ENCODE measurements at regions not wholly inside any gene's neighbourhood (a gene's known extent, or its start where the extent isn't known, plus 50 kb on each side); places are given as distances from the start of the nearest gene placed in this dataset.
A peak's percentile ranks its signal among the peaks of the same experiment; 100 is the strongest.
"Not testable (repeated sequence)": the region's sequence is repeated elsewhere in the genome, so short reads cannot be mapped to it uniquely, and the experiment has no call there.

- H3K4me1 Mint-ChIP-seq (ENCODE audit: low read depth, unreplicated experiment); CTCF ChIA-PET; H3K4me3 Mint-ChIP-seq (ENCODE audit: low read depth, unreplicated experiment); intact Hi-C loops (cut with micrococcal nuclease; ENCODE audit: unreplicated experiment); BruUV-seq (replicated peaks); H3K27ac Mint-ChIP-seq (ENCODE audit: unreplicated experiment); H3K27me3 Mint-ChIP-seq (ENCODE audit: unreplicated experiment); H3K9me3 Mint-ChIP-seq (ENCODE audit: low read depth, unreplicated experiment); H3K36me3 Mint-ChIP-seq (ENCODE audit: insufficient read depth, unreplicated experiment): not testable (repeated sequence)
- peak; percentile 75 for DNase-seq
- TF ChIP-seq CTCF (IDR thresholded peaks at IDR 0.05; ENCODE audit: unreplicated experiment), result peak; percentile 27
Measured at GRCh38 chr1:146448212-146448876, 219.5 kb upstream of the NOTCH2NLA start.

- BruUV-seq (replicated peaks); intact Hi-C loops (cut with micrococcal nuclease; ENCODE audit: unreplicated experiment); H3K27ac Mint-ChIP-seq (ENCODE audit: unreplicated experiment); H3K27me3 Mint-ChIP-seq (ENCODE audit: unreplicated experiment); H3K4me3 Mint-ChIP-seq (ENCODE audit: low read depth, unreplicated experiment); H3K36me3 Mint-ChIP-seq (ENCODE audit: insufficient read depth, unreplicated experiment); H3K4me1 Mint-ChIP-seq (ENCODE audit: low read depth, unreplicated experiment); CTCF ChIA-PET; H3K9me3 Mint-ChIP-seq (ENCODE audit: low read depth, unreplicated experiment): not testable (repeated sequence)
- peak; percentile 17 for DNase-seq
Measured at GRCh38 chr1:146443871-146444222, 215.0 kb upstream of the NOTCH2NLA start.

GRCh38 chr1:146443088-146443870, 214.5 kb upstream of the NOTCH2NLA start:
- H3K27me3 Mint-ChIP-seq (ENCODE audit: unreplicated experiment); H3K4me3 Mint-ChIP-seq (ENCODE audit: low read depth, unreplicated experiment); DNase-seq; intact Hi-C loops (cut with micrococcal nuclease; ENCODE audit: unreplicated experiment); BruUV-seq (replicated peaks); H3K9me3 Mint-ChIP-seq (ENCODE audit: low read depth, unreplicated experiment); H3K27ac Mint-ChIP-seq (ENCODE audit: unreplicated experiment); H3K4me1 Mint-ChIP-seq (ENCODE audit: low read depth, unreplicated experiment); CTCF ChIA-PET; H3K36me3 Mint-ChIP-seq (ENCODE audit: insufficient read depth, unreplicated experiment): not testable (repeated sequence)

GRCh38 chr1:146438543-146438942, 209.7 kb upstream of the NOTCH2NLA start:
- DNase-seq; CTCF ChIA-PET; H3K9me3 Mint-ChIP-seq (ENCODE audit: low read depth, unreplicated experiment); H3K4me1 Mint-ChIP-seq (ENCODE audit: low read depth, unreplicated experiment); H3K27ac Mint-ChIP-seq (ENCODE audit: unreplicated experiment); BruUV-seq (replicated peaks); H3K27me3 Mint-ChIP-seq (ENCODE audit: unreplicated experiment); H3K36me3 Mint-ChIP-seq (ENCODE audit: insufficient read depth, unreplicated experiment); intact Hi-C loops (cut with micrococcal nuclease; ENCODE audit: unreplicated experiment); H3K4me3 Mint-ChIP-seq (ENCODE audit: low read depth, unreplicated experiment): not testable (repeated sequence)

- H3K9me3 Mint-ChIP-seq (ENCODE audit: low read depth, unreplicated experiment); H3K27me3 Mint-ChIP-seq (ENCODE audit: unreplicated experiment); CTCF ChIA-PET; BruUV-seq (replicated peaks); H3K4me1 Mint-ChIP-seq (ENCODE audit: low read depth, unreplicated experiment); H3K27ac Mint-ChIP-seq (ENCODE audit: unreplicated experiment); DNase-seq; H3K4me3 Mint-ChIP-seq (ENCODE audit: low read depth, unreplicated experiment); intact Hi-C loops (cut with micrococcal nuclease; ENCODE audit: unreplicated experiment); H3K36me3 Mint-ChIP-seq (ENCODE audit: insufficient read depth, unreplicated experiment): not testable (repeated sequence)
Measured at GRCh38 chr1:146416642-146417041, 187.8 kb upstream of the NOTCH2NLA start.

GRCh38 chr1:146415017-146415416, 186.2 kb upstream of the NOTCH2NLA start:
- BruUV-seq (replicated peaks); H3K4me3 Mint-ChIP-seq (ENCODE audit: low read depth, unreplicated experiment); H3K9me3 Mint-ChIP-seq (ENCODE audit: low read depth, unreplicated experiment); H3K27me3 Mint-ChIP-seq (ENCODE audit: unreplicated experiment); DNase-seq; intact Hi-C loops (cut with micrococcal nuclease; ENCODE audit: unreplicated experiment); CTCF ChIA-PET; H3K36me3 Mint-ChIP-seq (ENCODE audit: insufficient read depth, unreplicated experiment); H3K4me1 Mint-ChIP-seq (ENCODE audit: low read depth, unreplicated experiment); H3K27ac Mint-ChIP-seq (ENCODE audit: unreplicated experiment): not testable (repeated sequence)

GRCh38 chr1:146413911-146414310, 185.1 kb upstream of the NOTCH2NLA start:
- DNase-seq, result peak; percentile 56
- H3K4me3 Mint-ChIP-seq (ENCODE audit: low read depth, unreplicated experiment); H3K9me3 Mint-ChIP-seq (ENCODE audit: low read depth, unreplicated experiment); H3K4me1 Mint-ChIP-seq (ENCODE audit: low read depth, unreplicated experiment); CTCF ChIA-PET; BruUV-seq (replicated peaks); H3K27ac Mint-ChIP-seq (ENCODE audit: unreplicated experiment); H3K27me3 Mint-ChIP-seq (ENCODE audit: unreplicated experiment); intact Hi-C loops (cut with micrococcal nuclease; ENCODE audit: unreplicated experiment): not testable (repeated sequence)
- peaks cover 10% of the 10 kb centered on the region for H3K36me3 Mint-ChIP-seq (ENCODE audit: insufficient read depth, unreplicated experiment)

DNA sequence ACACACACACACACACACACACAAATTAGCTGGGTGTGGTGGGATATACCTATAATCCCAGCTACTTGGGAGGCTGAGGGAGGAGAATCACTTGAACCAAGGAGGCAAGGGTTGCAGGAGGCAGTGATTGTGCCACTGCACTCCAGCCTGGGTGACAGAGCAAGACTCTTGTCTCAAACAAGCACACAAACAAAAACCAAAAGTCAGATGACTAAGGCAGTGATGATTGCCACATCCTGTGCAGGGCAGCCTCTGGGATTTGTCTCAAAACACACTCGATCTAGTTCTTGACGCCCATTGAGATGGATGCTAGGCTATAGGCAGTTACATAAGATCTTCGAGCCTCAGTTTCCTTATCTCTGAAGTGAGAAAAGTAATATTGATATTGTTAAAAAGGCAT, 183.1 kb upstream of the NOTCH2NLA start:
- H3K27me3 Mint-ChIP-seq (ENCODE audit: unreplicated experiment); BruUV-seq (replicated peaks); H3K9me3 Mint-ChIP-seq (ENCODE audit: low read depth, unreplicated experiment); intact Hi-C loops (cut with micrococcal nuclease; ENCODE audit: unreplicated experiment); CTCF ChIA-PET; H3K4me3 Mint-ChIP-seq (ENCODE audit: low read depth, unreplicated experiment); H3K27ac Mint-ChIP-seq (ENCODE audit: unreplicated experiment); DNase-seq; H3K4me1 Mint-ChIP-seq (ENCODE audit: low read depth, unreplicated experiment): not testable (repeated sequence)
- peaks cover 10% of the 10 kb centered on the region for H3K36me3 Mint-ChIP-seq (ENCODE audit: insufficient read depth, unreplicated experiment)

- peak; percentile 68 for DNase-seq
- peak overlapping the region; percentile 87 for H3K4me3 Mint-ChIP-seq (ENCODE audit: low read depth, unreplicated experiment)
- peaks cover 10% of the 10 kb centered on the region for H3K36me3 Mint-ChIP-seq (ENCODE audit: insufficient read depth, unreplicated experiment)
- TSS peak; percentile 100 for BruUV-seq (replicated peaks)
- CTCF ChIA-PET; H3K9me3 Mint-ChIP-seq (ENCODE audit: low read depth, unreplicated experiment); H3K4me1 Mint-ChIP-seq (ENCODE audit: low read depth, unreplicated experiment); H3K27me3 Mint-ChIP-seq (ENCODE audit: unreplicated experiment); intact Hi-C loops (cut with micrococcal nuclease; ENCODE audit: unreplicated experiment): not testable (repeated sequence)
- H3K27ac Mint-ChIP-seq (ENCODE audit: unreplicated experiment), result peak overlapping the region; percentile 100
Measured at GRCh38 chr1:146409817-146410441, 181.1 kb upstream of the NOTCH2NLA start.

Data from Calu3 (cell line).